ENCODE measurements at regions not wholly inside any gene's neighbourhood (a gene's known extent, or its start where the extent isn't known, plus 50 kb on each side); places are given as distances from the start of the nearest gene placed in this dataset.
"Not testable (repeated sequence)": the region's sequence is repeated elsewhere in the genome, so short reads cannot be mapped to it uniquely, and the experiment has no call there.

DNA sequence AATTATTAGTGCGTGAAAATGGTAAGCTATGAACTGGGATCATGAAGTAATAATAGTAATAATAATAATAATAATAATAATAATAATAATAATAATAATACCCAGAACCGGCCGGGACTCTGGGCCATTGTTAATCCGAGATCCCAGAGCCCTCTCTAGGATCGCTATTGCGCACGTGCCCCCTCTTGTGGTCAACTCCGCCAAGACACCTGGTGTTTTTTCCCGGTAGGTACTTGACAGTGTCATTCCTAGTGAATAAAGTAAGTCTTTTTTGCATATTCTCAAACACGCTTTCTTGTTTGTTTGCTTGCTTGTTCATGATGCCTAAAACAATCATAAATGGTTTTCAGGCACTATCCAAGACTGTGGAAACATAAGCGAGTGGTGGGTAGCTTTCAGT lies 513.7 kb downstream of the RPIA start:
- H3K4me3 ChIP-seq; intact Hi-C loops (cut with DNase I; ENCODE audit: low total_unique reads); H3K27ac ChIP-seq; H3K9me3 ChIP-seq; H3K4me1 ChIP-seq; H3K36me3 ChIP-seq; H3K27me3 ChIP-seq: not testable (repeated sequence)
- TF ChIP-seq, protein P1, sequence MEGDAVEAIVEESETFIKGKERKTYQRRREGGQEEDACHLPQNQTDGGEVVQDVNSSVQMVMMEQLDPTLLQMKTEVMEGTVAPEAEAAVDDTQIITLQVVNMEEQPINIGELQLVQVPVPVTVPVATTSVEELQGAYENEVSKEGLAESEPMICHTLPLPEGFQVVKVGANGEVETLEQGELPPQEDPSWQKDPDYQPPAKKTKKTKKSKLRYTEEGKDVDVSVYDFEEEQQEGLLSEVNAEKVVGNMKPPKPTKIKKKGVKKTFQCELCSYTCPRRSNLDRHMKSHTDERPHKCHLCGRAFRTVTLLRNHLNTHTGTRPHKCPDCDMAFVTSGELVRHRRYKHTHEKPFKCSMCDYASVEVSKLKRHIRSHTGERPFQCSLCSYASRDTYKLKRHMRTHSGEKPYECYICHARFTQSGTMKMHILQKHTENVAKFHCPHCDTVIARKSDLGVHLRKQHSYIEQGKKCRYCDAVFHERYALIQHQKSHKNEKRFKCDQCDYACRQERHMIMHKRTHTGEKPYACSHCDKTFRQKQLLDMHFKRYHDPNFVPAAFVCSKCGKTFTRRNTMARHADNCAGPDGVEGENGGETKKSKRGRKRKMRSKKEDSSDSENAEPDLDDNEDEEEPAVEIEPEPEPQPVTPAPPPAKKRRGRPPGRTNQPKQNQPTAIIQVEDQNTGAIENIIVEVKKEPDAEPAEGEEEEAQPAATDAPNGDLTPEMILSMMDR (IDR thresholded peaks at IDR 0.05): peak in 2 of 7 experiments; percentile 20 to 21
- WGBS, 5 donors: 20 to 28% (median 26%) methylated on average over 10 to 11 of the region's 11 CpGs
- DNase-seq: peak; percentile 16 to 41

DNA sequence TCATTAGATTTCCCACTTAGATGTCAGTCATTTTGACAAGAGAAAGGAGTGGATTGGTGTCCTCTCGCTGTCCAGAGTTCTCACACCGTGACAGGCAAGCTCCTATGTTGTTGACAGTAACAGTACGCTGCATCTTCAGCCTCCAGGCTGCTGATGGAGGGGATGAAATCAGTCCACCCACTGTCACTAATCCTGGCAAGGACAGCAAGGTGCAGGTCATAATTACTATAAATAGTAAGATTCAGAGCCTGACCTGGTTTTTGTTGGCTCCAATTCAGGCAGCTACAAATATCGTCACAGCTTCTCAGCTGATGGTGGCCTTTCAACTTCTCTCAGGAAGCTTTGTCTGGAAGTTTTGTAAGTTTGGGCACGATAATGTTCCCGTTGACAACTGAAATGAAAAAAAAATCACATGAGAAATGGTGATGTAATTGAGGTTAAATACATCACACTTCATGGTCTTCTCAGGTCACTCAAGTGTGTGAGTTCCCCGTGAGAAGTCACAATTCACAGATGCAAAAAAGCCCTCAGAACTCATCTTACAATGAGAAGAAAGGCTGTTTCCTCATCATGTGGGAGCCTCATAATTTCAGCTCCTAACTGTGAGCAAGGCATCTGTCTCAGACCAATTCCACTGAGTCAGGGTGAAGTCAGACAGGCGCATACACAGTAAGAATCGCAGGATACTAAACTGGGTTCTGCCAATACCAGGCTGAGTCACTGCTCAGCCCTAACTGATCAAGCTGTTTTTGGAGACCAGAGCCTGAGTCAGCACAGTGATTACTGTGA lies 516.9 kb downstream of the RPIA start:
- DNase-seq; H3K9me3 ChIP-seq; H3K4me3 ChIP-seq; H3K27me3 ChIP-seq; H3K36me3 ChIP-seq; H3K4me1 ChIP-seq; H3K27ac ChIP-seq; intact Hi-C loops (cut with DNase I; ENCODE audit: low total_unique reads): not testable (repeated sequence)
- 54 to 72% (median 65%) methylated on average over 7 to 9 of the region's 9 CpGs for WGBS, 5 donors

DNA sequence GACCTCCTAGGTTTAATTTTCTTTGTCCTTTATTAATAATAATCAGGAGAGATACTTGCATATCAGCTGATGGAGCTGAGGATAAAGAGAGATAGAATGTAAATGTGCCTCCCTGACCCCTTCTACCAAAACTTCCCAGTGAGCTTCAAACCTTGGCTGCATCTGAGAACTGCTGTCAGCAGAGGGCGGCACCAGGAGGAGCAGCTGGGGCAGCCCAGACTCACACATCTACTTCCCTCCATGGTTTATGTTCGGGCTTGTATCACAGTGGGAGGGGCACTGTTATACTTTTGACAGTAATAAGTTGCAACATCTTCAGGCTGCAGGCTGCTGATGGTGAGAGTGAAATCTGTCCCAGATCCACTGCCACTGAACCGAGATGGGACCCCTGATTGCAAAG lies 521.7 kb downstream of the RPIA start:
- H3K4me3 ChIP-seq; intact Hi-C loops (cut with DNase I; ENCODE audit: low total_unique reads); H3K27ac ChIP-seq; H3K36me3 ChIP-seq; H3K4me1 ChIP-seq; H3K9me3 ChIP-seq; H3K27me3 ChIP-seq: not testable (repeated sequence)
- peak; percentile 27 to 30 for DNase-seq
- 3 to 8% (median 5%) methylated on average over 2 to 3 of the region's 3 CpGs; no CpG with 5 or more reads in 1 of the 5 donors for WGBS, 5 donors

DNA sequence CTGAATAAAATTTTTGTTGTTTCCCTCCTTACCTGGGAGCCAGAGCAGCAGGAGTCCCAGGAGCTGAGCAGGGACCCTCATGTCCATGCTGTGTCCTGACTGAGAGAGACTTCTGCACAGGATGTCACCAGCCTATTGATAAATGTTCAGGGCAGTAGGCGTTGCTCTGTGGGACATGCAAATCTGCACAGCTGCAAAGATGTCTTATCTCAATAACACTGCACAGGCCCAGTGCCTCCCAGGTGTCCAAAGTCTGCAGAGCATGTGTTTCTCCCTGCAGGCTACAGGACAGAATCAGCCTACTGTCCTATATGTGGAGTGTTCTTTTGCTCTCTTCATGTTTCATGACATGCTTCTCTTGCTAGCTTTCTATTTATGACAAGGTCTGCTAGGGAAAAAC lies 522.3 kb downstream of the RPIA start:
- DNase-seq; H3K4me1 ChIP-seq; H3K27me3 ChIP-seq; H3K9me3 ChIP-seq; H3K4me3 ChIP-seq; H3K27ac ChIP-seq; intact Hi-C loops (cut with DNase I; ENCODE audit: low total_unique reads); H3K36me3 ChIP-seq: not testable (repeated sequence)
- WGBS, 5 donors: 4 to 50% (median 27%) methylated on average over 1 of the region's 1 CpG; no CpG with 5 or more reads in 1 of the 5 donors

DNA sequence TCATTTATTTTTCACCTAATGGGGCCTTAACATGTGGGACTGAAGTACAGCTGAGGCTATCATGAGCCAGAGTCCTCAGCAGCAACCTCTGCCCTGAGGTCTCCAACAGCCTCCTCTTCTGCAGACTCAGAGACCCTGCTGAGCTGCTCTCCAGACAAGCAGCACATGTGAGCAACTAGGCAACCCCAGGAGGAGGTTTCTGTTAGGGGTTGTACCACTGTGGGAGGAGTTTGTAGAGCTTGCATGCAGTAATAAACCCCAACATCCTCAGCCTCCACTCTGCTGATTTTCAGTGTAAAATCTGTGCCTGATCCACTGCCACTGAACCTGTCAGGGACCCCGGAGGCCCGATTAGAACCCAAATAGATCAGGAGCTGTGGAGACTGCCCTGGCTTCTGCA lies 530.0 kb downstream of the RPIA start:
- H3K4me1 ChIP-seq; H3K36me3 ChIP-seq; H3K4me3 ChIP-seq; H3K9me3 ChIP-seq; H3K27me3 ChIP-seq; intact Hi-C loops (cut with DNase I; ENCODE audit: low total_unique reads); H3K27ac ChIP-seq; DNase-seq: not testable (repeated sequence)
- WGBS, 5 donors: no CpG with 5 or more reads among the region's 2 CpGs

DNA sequence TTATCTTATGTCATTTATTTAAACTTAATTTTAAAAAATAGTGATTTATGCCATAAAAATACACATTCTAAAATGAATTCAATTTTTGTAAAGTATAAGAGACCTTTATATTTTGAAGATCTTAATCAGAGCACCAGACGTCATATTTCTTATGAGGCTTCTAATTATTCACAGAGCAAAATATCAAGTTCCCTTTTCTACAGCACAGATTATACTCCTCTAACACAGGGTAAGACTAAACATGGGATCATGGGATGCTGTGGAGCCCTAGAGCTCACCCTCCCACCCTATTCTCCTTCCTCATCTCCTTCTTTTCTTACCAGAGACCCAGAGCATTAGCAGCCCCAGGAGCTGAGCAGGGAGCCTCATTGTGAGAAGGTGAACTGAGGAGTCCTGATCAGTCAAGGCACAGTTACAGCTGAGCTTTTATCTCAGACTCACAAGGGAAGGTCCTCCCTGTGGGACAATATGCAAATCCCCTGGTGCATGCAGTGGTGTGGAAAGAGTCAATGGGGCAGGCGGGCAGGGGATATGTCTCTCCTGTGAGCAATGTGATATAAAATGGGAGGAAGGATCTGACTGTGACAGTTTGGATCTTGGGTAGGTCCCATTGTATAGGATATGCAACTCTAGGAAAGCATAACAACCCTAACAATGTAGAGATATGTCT lies 530.7 kb downstream of the RPIA start:
- H3K9me3 ChIP-seq; DNase-seq; intact Hi-C loops (cut with DNase I; ENCODE audit: low total_unique reads); H3K4me1 ChIP-seq; H3K4me3 ChIP-seq; H3K27me3 ChIP-seq; H3K36me3 ChIP-seq; H3K27ac ChIP-seq: not testable (repeated sequence)
- 64 to 90% (median 84%) methylated on average over 1 to 2 of the region's 2 CpGs for WGBS, 5 donors

DNA sequence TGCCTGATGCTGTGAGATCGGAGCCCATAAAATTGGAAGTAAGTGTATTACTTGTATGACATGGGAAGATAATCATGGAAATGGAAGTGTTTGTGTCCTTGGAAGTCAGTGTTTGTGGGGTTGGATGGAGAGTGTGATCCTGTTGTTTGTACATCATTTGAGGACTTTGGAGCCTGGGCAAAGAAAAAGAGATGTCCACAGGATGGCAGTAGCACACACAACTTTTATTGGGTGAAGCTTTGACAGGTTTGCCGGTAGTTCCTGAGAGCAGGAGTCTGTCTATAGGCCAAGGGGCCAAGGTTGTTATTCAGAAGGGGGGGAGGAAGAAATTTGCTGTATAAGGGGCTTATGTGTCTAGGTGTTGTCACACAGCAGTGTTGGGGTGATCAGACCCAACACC lies 533.3 kb downstream of the RPIA start:
- H3K9me3 ChIP-seq; H3K27me3 ChIP-seq; H3K4me1 ChIP-seq; H3K4me3 ChIP-seq; H3K36me3 ChIP-seq; DNase-seq; H3K27ac ChIP-seq; intact Hi-C loops (cut with DNase I; ENCODE audit: low total_unique reads): not testable (repeated sequence)
- WGBS, 5 donors: 77 to 90% (median 84%) methylated on average over 2 of the region's 2 CpGs

DNA sequence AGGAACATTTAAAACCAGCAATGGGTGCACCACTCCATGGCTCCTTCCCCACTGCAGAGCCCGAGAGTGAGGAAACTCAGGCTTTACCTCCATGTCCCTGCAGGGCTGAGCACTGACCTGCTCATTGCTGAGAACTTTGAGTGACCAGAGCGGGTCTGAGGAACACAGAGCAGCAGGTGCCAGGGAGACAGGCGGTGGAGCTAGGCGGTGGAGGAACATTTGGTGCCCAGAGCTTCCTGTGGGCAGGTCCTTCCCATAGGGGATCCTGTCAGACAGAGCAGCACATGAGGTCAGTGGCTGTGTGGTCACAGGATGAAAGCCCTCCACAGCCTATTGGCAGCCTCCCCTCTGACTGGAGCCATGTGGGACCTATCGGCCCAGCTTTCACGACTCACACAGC lies 538.5 kb downstream of the RPIA start:
- H3K27ac ChIP-seq; H3K4me1 ChIP-seq; H3K9me3 ChIP-seq; intact Hi-C loops (cut with DNase I; ENCODE audit: low total_unique reads); DNase-seq; H3K27me3 ChIP-seq; H3K36me3 ChIP-seq; H3K4me3 ChIP-seq: not testable (repeated sequence)
- WGBS, 5 donors: 88 to 97% (median 94%) methylated on average over 3 to 5 of the region's 6 CpGs

DNA sequence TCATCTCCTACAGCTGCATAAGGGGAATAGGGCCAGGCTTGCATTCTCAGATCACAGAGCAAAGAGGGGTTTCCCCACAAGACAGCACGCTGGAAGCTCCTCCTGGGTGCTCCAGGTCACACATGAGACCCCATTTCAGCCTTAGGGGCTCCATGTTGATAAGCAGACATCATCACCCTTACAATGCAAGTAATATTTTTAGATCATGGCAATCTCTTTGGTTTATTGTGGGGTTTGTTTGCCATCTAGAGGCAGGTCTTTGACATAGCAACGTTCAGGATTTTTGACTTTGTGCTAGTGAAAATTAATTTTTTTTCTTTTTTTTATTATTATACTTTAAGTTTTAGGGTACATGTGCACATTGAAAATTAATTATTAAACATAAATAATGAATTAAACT lies 539.8 kb downstream of the RPIA start:
- WGBS, 5 donors: 0% methylated on average over 1 of the region's 2 CpGs
- H3K4me3 ChIP-seq; H3K27ac ChIP-seq; H3K27me3 ChIP-seq; DNase-seq; H3K36me3 ChIP-seq; intact Hi-C loops (cut with DNase I; ENCODE audit: low total_unique reads); H3K4me1 ChIP-seq; H3K9me3 ChIP-seq: not testable (repeated sequence)

DNA sequence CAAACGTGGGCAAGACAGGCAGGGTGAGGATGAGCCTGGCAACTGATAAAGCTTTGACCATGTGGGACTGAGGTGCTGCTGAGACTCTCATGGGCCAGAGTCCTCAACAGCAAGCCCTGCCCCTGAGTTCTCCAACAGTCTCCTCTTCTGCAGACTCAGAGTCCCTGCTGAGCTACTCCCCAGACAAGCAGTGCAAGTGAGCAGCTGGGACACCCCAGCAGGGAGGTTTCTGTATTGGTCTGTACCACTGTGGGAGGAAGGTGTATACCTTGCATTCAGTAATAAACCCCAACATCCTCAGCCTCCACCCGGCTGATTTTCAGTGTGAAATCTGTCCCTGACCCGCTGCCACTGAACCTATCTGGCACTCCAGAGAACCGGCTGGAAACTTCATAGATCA lies 542.5 kb downstream of the RPIA start:
- H3K9me3 ChIP-seq; H3K36me3 ChIP-seq; intact Hi-C loops (cut with DNase I; ENCODE audit: low total_unique reads); H3K27ac ChIP-seq; H3K27me3 ChIP-seq; H3K4me1 ChIP-seq; DNase-seq; H3K4me3 ChIP-seq: not testable (repeated sequence)
- 68 to 76% (median 71%) methylated on average over 3 of the region's 4 CpGs; no CpG with 5 or more reads in 1 of the 5 donors for WGBS, 5 donors

DNA sequence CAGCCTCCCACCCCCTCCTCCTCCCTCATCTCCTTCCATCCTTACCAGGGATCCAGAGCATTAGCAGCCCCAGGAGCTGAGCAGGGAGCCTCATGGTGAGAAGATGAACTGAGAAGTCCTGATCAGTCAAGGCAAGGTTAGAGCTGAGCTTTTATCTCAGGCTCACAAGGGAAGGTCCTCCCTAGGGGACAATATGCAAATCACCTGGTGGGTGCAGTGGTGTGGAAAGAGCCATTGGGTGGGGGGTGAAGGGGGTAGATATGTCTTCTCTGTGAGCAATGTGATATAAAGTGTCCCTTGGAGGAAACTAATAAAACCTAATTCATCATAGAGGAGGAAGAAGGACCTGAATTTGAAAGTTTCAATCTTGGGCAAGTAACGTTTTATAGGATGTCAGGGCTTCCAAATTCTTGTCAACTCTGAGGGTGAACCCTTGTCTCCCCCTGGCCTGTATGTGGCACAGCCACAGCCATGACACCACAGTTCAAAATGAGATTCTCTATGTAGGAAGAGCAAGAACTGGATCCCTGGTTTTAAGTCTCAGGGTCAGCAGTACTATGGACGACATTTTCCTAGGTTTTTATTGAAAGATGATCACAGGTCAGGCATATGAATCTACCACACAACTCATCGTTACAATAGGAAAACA lies 543.5 kb downstream of the RPIA start:
- intact Hi-C loops (cut with DNase I; ENCODE audit: low total_unique reads); H3K27ac ChIP-seq; H3K36me3 ChIP-seq; DNase-seq; H3K4me1 ChIP-seq; H3K27me3 ChIP-seq; H3K9me3 ChIP-seq; H3K4me3 ChIP-seq: not testable (repeated sequence)
- 33 to 52% (median 47%) methylated on average over 1 of the region's 3 CpGs; no CpG with 5 or more reads in 1 of the 5 donors for WGBS, 5 donors
